ENCODE measurements at regions not wholly inside any gene's neighbourhood (a gene's known extent, or its start where the extent isn't known, plus 50 kb on each side); places are given as distances from the start of the nearest gene placed in this dataset.

GRCh38 chrX:98795636-98796035 lies 1614.4 kb downstream of the PCDH19 start:
- DNase-seq (ENCODE audit: low read depth) = peak; percentile 57

GRCh38 chrX:98755912-98756311 lies 1654.2 kb downstream of the PCDH19 start:
- DNase-seq (ENCODE audit: low read depth) = no peak

GRCh38 chrX:98731821-98732220 lies 1678.3 kb downstream of the PCDH19 start:
- no peak for DNase-seq (ENCODE audit: low read depth)

- no peak for DNase-seq (ENCODE audit: low read depth)
Measured at GRCh38 chrX:98717970-98718369, 1692.1 kb downstream of the PCDH19 start.

All from stromal cell of bone marrow (primary cell).